ENCODE measurements at regions not wholly inside any gene's neighbourhood (a gene's known extent, or its start where the extent isn't known, plus 50 kb on each side); places are given as distances from the start of the nearest gene placed in this dataset.

DNA sequence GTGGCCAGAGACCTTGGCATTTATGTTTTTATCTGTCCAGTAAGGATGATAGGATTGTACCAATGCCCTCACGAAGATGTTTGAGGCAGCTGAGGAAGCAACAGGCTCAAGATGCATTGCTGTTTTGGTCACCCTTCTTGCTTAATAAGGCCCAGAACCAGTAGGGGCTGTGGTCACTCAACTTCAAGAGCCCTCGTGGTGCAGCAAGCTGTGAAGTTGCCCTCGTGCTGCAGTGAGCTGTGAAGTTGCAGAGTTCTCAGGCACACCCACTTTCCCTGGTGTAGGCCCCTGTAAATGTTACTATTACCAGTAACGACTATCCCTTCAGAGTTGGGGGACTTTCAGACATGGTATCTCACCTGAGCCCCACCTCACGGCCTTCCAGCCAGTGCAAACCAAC is 207.6 kb upstream of the LYZL1 start:
- no peak for DNase-seq (ENCODE audit: low read depth)

GRCh38 chr10:29081951-29082685 is 206.8 kb upstream of the LYZL1 start:
- DNase-seq (ENCODE audit: low read depth): no peak

- DNase-seq (ENCODE audit: low read depth): no peak
Observed at GRCh38 chr10:29083096-29083495, 205.8 kb upstream of the LYZL1 start.

GRCh38 chr10:29084681-29085307 is 204.1 kb upstream of the LYZL1 start:
- no peak for DNase-seq (ENCODE audit: low read depth)

DNA sequence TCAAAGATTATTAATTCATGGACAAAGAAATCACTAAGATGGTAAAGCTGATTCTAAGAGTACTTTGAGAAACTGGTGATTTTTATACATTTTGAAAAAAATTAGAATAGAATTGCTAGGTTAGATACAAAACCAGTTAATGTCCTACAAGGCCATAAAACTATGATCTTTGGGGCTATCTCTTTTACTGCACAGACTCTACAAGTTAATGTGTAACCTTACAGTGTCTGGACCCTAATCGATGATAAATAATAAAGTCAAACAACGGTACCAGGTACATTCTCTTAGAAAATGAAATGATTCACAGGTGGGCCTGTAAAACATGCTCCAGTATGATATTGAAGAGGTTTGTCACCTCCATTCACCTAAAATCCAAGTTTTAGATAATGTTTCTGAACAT is 199.8 kb upstream of the LYZL1 start:
- no peak for DNase-seq (ENCODE audit: low read depth)

DNA sequence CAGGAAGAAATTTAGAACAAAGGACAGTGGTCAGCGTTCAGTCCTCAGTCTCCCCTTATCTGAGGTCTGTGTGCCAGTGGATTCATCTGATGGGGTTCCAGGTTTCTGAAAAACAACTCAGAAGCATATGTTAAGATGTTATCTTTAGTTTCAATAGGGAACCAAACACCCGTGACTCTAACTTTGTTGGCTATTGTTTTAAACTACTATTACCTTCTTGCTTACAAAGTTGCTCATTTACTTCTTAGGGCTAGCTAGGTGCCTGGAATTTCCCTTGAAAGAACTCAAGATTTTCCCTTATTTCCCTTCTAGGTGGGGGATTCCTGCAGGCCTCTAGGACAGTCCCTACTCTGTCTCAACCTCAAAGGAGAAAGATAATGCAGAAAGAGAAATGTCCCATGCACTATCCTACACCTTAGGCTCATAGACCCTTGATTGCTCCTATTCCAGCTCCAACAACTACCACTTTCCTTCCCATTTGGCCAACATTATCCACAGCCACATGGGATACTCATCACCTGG is 192.5 kb upstream of the LYZL1 start:
- no peak for DNase-seq (ENCODE audit: low read depth)

- no peak for DNase-seq (ENCODE audit: low read depth)
Observed at GRCh38 chr10:29098423-29098822, 190.4 kb upstream of the LYZL1 start.

DNA sequence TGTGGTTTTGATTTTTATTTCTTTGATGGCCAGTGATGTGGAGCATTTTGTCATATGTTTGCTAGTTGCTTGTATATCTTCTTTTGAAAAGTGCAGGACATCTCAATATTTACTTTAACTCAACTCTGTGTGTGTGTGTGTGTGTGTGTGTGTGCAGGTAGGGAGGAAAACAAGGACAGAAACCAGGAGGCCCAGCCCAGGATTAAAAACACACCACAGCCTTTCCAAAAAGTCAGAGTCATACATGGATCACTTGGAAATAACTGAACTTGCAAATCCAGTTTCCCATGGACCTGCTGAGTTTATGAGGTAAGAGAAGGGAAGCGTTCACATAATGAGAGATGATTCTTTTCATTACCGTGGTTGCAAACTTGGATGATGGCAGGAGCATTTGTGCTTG is 189.9 kb upstream of the LYZL1 start:
- no peak for DNase-seq (ENCODE audit: low read depth)

GRCh38 chr10:29099415-29099814 is 189.5 kb upstream of the LYZL1 start:
- no peak for DNase-seq (ENCODE audit: low read depth)

- DNase-seq (ENCODE audit: low read depth): no peak
Observed at GRCh38 chr10:29100505-29100904, 188.4 kb upstream of the LYZL1 start.

DNA sequence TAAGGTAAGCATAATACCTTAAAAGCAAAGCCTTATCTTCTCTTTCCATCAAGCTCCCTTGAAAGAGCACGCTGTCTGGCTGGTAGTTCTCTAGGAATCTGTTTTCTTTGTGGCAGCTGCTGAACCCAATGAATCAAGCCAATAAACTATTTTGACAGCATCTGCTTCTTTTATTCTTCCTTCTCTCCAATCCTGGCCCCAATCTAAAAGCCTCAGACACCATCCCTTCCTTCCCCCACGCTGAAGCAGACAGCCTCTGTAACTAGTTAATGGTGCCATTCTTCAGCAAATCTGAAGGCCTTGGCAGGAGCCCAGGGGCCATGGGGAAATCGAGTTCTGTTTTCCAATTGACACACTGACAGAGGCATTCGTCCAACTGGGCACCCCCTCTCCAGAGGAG is 186.6 kb upstream of the LYZL1 start:
- DNase-seq (ENCODE audit: low read depth): no peak

- DNase-seq (ENCODE audit: low read depth): no peak
Observed at GRCh38 chr10:29102636-29103035, 186.2 kb upstream of the LYZL1 start.

DNA sequence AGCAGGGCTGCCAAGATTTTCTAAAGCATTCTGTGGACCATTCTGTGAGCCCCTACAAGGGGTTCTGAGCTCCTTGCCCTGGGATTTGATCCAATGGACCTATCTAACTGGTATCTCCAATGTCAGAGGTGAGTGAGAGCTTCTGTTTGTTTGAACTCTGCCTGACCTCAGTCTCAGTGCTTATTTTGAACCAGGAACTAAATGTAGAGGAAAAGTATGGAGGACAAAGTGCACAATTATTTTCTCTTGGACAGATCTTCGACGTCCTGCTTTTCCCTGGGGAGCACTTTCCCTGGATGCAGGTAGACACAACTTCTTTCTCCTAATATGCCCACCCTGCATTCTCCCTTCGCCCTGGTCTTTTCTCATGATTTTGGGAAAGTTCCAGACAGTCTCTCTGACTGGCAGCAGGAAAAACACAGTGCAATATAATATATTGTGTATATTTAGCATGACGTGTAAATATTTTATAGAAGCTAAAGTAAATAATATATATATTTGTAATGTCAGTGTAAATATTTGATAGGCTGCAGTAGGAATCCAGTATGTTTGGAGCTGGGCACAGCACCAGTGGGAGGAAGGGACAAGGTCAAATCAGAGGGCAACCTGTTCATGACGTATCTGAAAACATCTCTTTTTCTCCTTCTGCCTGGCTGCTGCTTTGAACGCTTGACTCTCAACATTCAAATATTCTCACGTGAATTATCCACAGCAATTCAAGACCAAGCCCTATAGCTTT is 184.0 kb upstream of the LYZL1 start:
- no peak for DNase-seq (ENCODE audit: low read depth)

DNA sequence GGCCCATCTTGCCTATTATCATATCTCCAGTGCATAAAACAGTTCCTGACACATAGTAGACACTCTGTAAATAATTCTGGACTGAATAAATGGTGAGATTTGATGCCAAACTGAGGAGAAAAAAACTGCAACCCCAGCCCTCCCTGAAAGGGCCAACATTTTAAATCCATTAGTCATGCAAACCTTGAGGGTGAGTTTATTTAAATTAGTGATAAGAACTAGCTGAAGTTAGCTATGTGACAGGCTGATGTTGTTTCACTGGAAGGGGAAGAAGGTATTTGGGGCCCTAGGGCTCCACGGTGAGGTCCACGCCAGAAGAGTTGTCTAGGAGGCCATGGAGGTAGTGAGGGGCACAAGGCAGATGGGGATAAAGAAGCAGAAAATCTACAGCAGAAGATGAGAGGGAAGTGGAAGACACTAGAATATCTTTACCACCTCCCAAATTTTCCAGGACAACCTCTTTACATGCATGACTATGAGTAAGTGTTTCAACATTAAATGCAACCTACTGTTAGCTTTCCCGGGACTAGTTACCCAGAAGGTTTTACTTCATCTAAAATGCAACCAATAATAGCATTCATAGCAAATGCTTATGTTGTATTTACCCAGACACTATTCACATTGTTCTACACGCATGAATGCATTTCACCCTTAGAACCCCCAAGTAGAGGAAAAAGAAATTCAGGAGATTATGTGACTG is 183.2 kb upstream of the LYZL1 start:
- DNase-seq (ENCODE audit: low read depth): peak; percentile 88

GRCh38 chr10:29106287-29106686 is 182.6 kb upstream of the LYZL1 start:
- DNase-seq (ENCODE audit: low read depth): peak; percentile 40

- no peak for DNase-seq (ENCODE audit: low read depth)
Observed at GRCh38 chr10:29107866-29108498, 180.9 kb upstream of the LYZL1 start.

DNA sequence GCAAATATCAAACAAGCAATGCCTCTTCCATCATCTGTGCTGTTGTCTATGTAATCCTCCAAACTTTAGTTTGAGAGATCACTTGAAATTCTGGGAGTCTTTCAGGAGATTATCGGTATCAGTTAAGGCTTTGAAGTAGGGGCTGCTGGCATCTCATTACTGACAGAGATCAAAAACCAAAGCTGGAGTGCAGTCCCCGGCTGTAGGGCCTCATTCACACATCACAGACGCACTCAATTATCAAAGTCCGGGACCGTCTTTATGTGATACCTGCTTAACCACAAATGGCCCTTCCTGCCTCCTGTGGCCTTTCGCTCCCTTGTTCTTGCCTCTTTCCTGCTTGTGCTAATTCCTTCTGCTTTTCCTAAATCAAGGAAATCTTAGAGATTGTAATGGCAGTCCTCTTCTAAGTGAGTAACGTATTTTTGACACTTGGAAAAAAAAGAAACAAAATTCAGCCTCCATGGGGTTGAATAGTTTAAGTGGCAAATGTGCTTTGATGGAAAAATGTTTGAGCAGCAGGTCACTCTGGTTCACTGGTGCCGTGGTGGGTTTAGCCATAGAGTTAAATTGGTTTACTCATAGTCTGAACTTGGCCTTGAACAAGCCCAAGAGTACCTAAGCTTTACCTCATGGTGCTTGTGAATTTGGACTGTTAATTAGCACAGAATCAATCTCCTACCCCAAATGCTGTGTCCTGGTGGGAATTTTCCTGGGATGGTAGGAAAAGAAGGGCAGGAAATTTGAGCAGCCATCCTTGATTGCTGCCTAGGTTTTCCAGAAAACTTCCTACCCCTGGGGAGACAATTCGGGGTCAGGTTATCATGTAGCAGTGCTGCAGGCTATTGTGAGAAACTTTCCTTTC is 178.9 kb upstream of the LYZL1 start:
- no peak for DNase-seq (ENCODE audit: low read depth)

DNA sequence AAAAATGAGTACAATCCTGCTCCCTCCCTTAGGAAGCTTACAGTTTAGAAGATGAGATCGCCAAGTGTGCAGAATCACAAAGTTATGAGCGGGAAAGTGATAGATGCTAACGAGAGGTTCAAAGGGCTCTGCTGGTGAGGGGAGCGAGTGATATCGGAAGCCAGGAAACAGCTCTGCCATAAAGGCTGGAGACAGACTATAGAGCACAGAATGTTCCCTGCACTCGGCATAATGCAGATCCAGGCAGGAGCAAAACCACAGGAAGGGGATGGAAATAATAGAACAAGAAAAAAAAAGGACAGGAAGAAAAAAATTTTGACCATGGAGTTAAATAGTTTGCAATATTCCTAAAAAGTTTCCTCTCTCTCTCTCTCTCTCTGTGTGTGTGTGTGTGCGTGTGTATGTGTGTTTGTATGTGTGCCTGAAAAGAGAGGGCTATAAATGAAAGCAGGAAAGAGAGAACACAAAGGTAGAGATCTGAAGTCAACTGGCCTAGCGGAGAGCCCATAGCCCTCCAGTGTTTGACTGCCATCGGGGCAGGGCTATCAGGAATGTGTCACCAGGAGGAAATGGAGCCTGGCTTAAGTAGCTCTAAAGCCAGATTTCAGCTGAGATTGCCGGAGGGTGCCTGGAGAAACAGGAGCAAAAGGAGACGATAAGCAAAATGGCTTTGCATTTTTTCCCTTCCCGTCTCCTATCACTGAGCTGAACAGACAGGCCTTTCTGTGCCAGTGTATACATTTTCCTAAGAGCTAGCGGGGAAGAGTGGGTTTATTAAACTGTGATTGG is 175.8 kb upstream of the LYZL1 start:
- DNase-seq (ENCODE audit: low read depth): no peak

- DNase-seq (ENCODE audit: low read depth): no peak
Observed at GRCh38 chr10:29113616-29113945, 175.3 kb upstream of the LYZL1 start.

DNA sequence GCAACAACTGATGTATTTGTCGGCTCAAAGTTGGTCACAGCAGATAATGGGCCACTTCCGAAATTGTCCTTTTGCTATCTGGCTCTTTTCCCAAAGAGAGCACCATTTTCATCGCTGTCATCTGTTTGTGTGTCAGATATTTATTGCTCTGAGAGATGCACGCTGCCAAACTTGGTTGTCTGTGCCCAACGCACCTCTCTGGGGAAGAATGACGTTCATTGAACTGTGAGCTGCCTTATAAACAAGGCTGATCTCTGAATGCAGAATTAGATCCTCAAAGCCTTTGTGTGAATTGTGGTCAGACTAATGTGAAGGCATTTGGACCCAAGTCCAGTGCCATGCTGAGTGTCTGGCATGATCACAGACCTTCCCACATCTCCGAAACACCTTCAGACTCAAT is 174.7 kb upstream of the LYZL1 start:
- no peak for DNase-seq (ENCODE audit: low read depth)

Measured in iris pigment epithelial cell (primary cell).